HEK293 (cell line): ENCODE measurements at regions not wholly inside any gene's neighbourhood (a gene's known extent, or its start where the extent isn't known, plus 50 kb on each side); places are given as distances from the start of the nearest gene placed in this dataset.

Experiments
- CTCF ChIP-seq: fragments of 450-650 bp; formaldehyde crosslinking; IDR thresholded peaks from 2 replicates; pipeline ENCODE4 v1.5.1; 2016; ENCODE audit warnings: missing biosample characterization, missing genetic modification characterization
- EGR2 ChIP-seq: fragments of 450-650 bp; formaldehyde crosslinking; IDR thresholded peaks from 2 replicates; pipeline ENCODE4 v1.5.1; 2016; ENCODE audit warnings: low read depth, missing biosample characterization, missing genetic modification characterization
- KLF10 ChIP-seq: fragments of 450-650 bp; IDR thresholded peaks from 2 replicates; pipeline ENCODE4 v1.5.1; 2018; ENCODE audit warnings: missing biosample characterization, mild to moderate bottlenecking, missing genetic modification characterization
- PBX3 ChIP-seq: sonication (generic); formaldehyde crosslinking; IDR thresholded peaks from 2 replicates; pipeline ENCODE4 v1.8.1; 2022; ENCODE audit warnings: mild to moderate bottlenecking, moderate library complexity, missing genetic modification reagents
- SCRT2 ChIP-seq: fragments of 450-650 bp; formaldehyde crosslinking; IDR thresholded peaks from 2 replicates; pipeline ENCODE4 v1.5.1; 2016; ENCODE audit warnings: missing biosample characterization, missing genetic modification characterization
- ZBTB26 ChIP-seq: fragments of 450-650 bp; formaldehyde crosslinking; optimal IDR thresholded peaks from 2 replicates; pipeline ENCODE3; 2016; ENCODE audit warnings: missing biosample characterization, mild to moderate bottlenecking, missing genetic modification characterization
- ZNF274 ChIP-seq, 2 experiments: fragments of 200-500 bp in 1 of 2; fragments of 450-650 bp in 1 of 2; sonication (Bioruptor generic) in 1 of 2; formaldehyde crosslinking in 1 of 2; IDR thresholded peaks; 2 replicates each; pipeline versions ENCODE4 v1.5.1 to v1.6.1; 2014 to 2016; ENCODE audit warnings: borderline replicate concordance in 1 of 2, inconsistent platforms in 1 of 2, low read length in 1 of 2, missing biosample characterization in 1 of 2, missing genetic modification characterization in 1 of 2
- ZNF433 ChIP-seq: fragments of 450-650 bp; formaldehyde crosslinking; IDR thresholded peaks from 2 replicates; pipeline ENCODE4 v1.5.1; 2016; ENCODE audit warnings: missing biosample characterization, missing genetic modification characterization, low read depth
- ZNF501 ChIP-seq: fragments of 450-650 bp; formaldehyde crosslinking; IDR thresholded peaks from 2 replicates; pipeline ENCODE4 v1.5.1; 2016; ENCODE audit warnings: missing biosample characterization, missing genetic modification characterization
- ZNF555 ChIP-seq: fragments of 450-650 bp; formaldehyde crosslinking; conservative IDR thresholded peaks from 2 replicates; pipeline ENCODE4 v1.5.1; 2017; ENCODE audit warnings: missing biosample characterization, mild to moderate bottlenecking, missing genetic modification characterization, inconsistent platforms
- ZNF785 ChIP-seq: fragments of 450-650 bp; formaldehyde crosslinking; IDR thresholded peaks from 2 replicates; pipeline ENCODE4 v1.5.1; 2016; ENCODE audit warnings: missing biosample characterization, missing genetic modification characterization
- ZSCAN5A ChIP-seq: fragments of 450-650 bp; formaldehyde crosslinking; IDR thresholded peaks from 2 replicates; pipeline ENCODE4 v1.5.1; 2016; ENCODE audit warnings: missing biosample characterization, missing genetic modification characterization

- TF ChIP-seq CTCF (tag by site-specific recombination) = no peak
- no peak for TF ChIP-seq ZNF555
- no peak for TF ChIP-seq SCRT2
- no peak for TF ChIP-seq ZNF433
- TF ChIP-seq ZNF274 (IDR thresholded peaks at IDR 0.05; ENCODE audit: low read length) = no peak
- TF ChIP-seq ZNF274 (tag by site-specific recombination; IDR thresholded peaks at IDR 0.05; ENCODE audit: borderline replicate concordance) = no peak
- no peak for TF ChIP-seq ZNF501 (tag by site-specific recombination)
- no peak for TF ChIP-seq ZSCAN5A (tag by site-specific recombination)
- no peak for TF ChIP-seq EGR2 (tag by site-specific recombination)
- no peak for TF ChIP-seq ZBTB26 (tag by site-specific recombination)
- no peak for TF ChIP-seq PBX3
- TF ChIP-seq ZNF785 = no peak
- TF ChIP-seq KLF10 = no peak
These were observed 103.5 kb upstream of the SIMC1 start for GRCh38 chr5:176134529-176135223.
